Natural killer cell (primary cell): ENCODE measurements at regions not wholly inside any gene's neighbourhood (a gene's known extent, or its start where the extent isn't known, plus 50 kb on each side); places are given as distances from the start of the nearest gene placed in this dataset.

Source experiments
- ATAC-seq, 3 donors: fragments of 150-1000 bp in 2 of 3; fragments of 200-7000 bp in 1 of 3; cut with Tn5 transposase; 1 replicate in 1 of 3; 2 replicates in 2 of 3; pipeline ENCODE4 v1.10.0; 2021; ENCODE audit warnings: mild to moderate bottlenecking in 2 of 3, moderate library complexity in 2 of 3
- DNase-seq, 2 donors: peaks; one replicate each; pipeline versions ENCODE4 v3.0.0 to v3.0.0-alpha.2; 2013 to 2021; ENCODE audit warnings: mixed read lengths in 1 of 2
- H3K27ac ChIP-seq: one replicate; pipeline ENCODE4 v1.5.1; 2013; ENCODE audit warnings: mild to moderate bottlenecking, low read length
- H3K27me3 ChIP-seq: one replicate; pipeline ENCODE4 v1.6.1; 2013; ENCODE audit warnings: low read length; ENCODE audit not compliant: control insufficient read depth, insufficient read depth
- H3K36me3 ChIP-seq: one replicate; pipeline ENCODE4 v1.6.1; 2013; ENCODE audit warnings: low read length; ENCODE audit not compliant: control insufficient read depth, insufficient read depth
- H3K4me1 ChIP-seq: one replicate; pipeline ENCODE4 v1.6.1; 2013; ENCODE audit warnings: low read length; ENCODE audit not compliant: control insufficient read depth, insufficient read depth
- H3K4me3 ChIP-seq: one replicate; pipeline ENCODE4 v1.5.1; 2013; ENCODE audit warnings: low read length
- H3K9me3 ChIP-seq: one replicate; pipeline ENCODE4 v1.6.1; 2013; ENCODE audit warnings: low read length; ENCODE audit not compliant: control insufficient read depth, insufficient read depth
- H3K27ac Mint-ChIP-seq, 2 donors: one replicate each; pipeline ENCODE4 v1.8.0; 2022; ENCODE audit warnings: mild to moderate bottlenecking in 2 of 2, mixed read lengths in 2 of 2, moderate library complexity in 1 of 2
- H3K27me3 Mint-ChIP-seq, 2 donors: one replicate each; pipeline ENCODE4 v1.8.0; 2022; ENCODE audit warnings: low read depth in 2 of 2, mixed read lengths in 2 of 2
- H3K36me3 Mint-ChIP-seq: one replicate; pipeline ENCODE4 v1.8.0; 2022; ENCODE audit warnings: mixed read lengths
- H3K4me1 Mint-ChIP-seq, 2 donors: one replicate each; pipeline ENCODE4 v1.8.0; 2022; ENCODE audit warnings: mixed read lengths in 2 of 2
- H3K4me3 Mint-ChIP-seq: one replicate; pipeline ENCODE4 v1.8.0; 2022; ENCODE audit warnings: mild to moderate bottlenecking, moderate library complexity, mixed read lengths
- H3K9me3 Mint-ChIP-seq, 2 donors: one replicate each; pipeline ENCODE4 v1.8.0; 2022; ENCODE audit warnings: mixed read lengths in 2 of 2
- WGBS: methylation state at CpG from one replicate; pipeline ENCODE4 v1.1.7; 2013; ENCODE audit warnings: missing lambda C conversion rate; ENCODE audit not compliant: insufficient coverage; 5-methylcytosine and 5-hydroxymethylcytosine counted together
- intact Hi-C: fragments of 100-400 bp; cut with micrococcal nuclease; formaldehyde crosslinking; loops from one replicate; pipeline ENCODE4 v1.14.2; 2022
- TF ChIP-seq, protein P1 (sequence below): fragments of 200-600 bp; IDR thresholded peaks from one replicate; pipeline ENCODE4 v1.8.0; 2022; ENCODE audit warnings: antibody characterized with exemption

DNA sequence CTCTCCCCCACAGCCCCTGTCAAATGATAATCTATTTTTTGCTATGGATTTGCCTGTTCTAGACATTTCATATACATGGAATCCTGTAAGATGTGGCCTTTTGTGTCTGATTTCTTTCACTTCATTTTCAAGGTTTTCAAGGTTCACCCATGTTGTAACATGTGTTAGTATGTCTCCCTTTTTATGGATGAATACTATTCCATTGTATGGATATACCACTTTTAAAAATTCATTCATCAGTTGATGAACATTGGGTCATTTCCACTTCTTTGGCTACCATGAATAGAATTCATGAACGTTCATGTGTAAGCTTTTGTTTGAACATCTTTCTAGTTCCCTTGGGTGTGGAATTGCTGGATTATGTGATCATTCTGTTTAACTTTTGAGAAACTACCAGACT is 94.7 kb upstream of the ZNF366 start:
- TF ChIP-seq, protein P1, sequence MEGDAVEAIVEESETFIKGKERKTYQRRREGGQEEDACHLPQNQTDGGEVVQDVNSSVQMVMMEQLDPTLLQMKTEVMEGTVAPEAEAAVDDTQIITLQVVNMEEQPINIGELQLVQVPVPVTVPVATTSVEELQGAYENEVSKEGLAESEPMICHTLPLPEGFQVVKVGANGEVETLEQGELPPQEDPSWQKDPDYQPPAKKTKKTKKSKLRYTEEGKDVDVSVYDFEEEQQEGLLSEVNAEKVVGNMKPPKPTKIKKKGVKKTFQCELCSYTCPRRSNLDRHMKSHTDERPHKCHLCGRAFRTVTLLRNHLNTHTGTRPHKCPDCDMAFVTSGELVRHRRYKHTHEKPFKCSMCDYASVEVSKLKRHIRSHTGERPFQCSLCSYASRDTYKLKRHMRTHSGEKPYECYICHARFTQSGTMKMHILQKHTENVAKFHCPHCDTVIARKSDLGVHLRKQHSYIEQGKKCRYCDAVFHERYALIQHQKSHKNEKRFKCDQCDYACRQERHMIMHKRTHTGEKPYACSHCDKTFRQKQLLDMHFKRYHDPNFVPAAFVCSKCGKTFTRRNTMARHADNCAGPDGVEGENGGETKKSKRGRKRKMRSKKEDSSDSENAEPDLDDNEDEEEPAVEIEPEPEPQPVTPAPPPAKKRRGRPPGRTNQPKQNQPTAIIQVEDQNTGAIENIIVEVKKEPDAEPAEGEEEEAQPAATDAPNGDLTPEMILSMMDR, result no peak
- 80% methylated on average over 1 of the region's 1 CpG for WGBS
- no peak overlapping the region for H3K27ac Mint-ChIP-seq
- H3K4me3 Mint-ChIP-seq, result no peak overlapping the region
- no peaks in the 10 kb centered on the region for H3K9me3 Mint-ChIP-seq
- ATAC-seq (no peak), DNase-seq (no peak)
- H3K36me3 Mint-ChIP-seq, result no peaks in the 10 kb centered on the region
- H3K27me3 Mint-ChIP-seq, result peaks cover 0 to 6% of the 10 kb centered on the region in 2 donors
- peaks cover 6 to 9% of the 10 kb centered on the region in 2 donors for H3K4me1 Mint-ChIP-seq
- Histone ChIP-seq H3K27ac (no peak overlapping the region), H3K36me3 (no peaks in the 10 kb centered on the region), H3K9me3 (no peaks in the 10 kb centered on the region), H3K4me1 (no peaks in the 10 kb centered on the region), H3K4me3 (no peak overlapping the region), H3K27me3 (no peaks in the 10 kb centered on the region)
- intact Hi-C loops, result no loop called here

DNA sequence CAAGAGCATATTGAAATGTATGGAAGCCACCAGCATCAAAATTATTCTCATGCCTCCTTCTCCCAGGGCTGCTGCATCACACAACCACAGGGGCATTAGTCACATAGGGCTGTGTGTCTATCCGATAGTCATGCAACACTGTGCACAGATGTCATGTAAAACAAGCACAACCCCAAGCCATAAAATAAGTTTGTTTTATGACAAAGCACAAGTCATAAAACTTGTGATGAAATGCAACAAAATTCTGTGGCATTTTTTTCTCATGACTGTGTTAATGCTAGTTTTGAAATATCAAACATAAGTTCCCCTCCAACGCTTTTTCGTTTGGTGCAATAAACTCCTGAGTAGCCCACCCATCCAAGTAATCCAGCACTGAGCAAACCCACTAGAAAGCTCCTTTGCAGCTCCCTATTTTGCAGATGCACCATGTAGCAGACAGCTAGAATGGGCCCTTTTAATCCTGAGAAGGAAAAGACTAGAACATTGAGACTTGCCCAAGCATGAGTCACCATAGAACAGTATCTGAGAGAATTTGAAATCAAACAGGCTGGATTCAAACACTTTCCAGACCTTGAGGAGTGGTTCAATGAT is 93.3 kb upstream of the ZNF366 start:
- TF ChIP-seq, protein P1, result no peak
- intact Hi-C loops, result no loop called here
- Mint-ChIP-seq H3K27me3 (peaks cover 0 to 2% of the 10 kb centered on the region in 2 donors), H3K36me3 (no peaks in the 10 kb centered on the region), H3K27ac (no peak overlapping the region), H3K4me3 (no peak overlapping the region), H3K4me1 (peaks cover 6 to 9% of the 10 kb centered on the region in 2 donors), H3K9me3 (no peaks in the 10 kb centered on the region)
- Histone ChIP-seq H3K36me3 (no peaks in the 10 kb centered on the region), H3K4me1 (no peaks in the 10 kb centered on the region), H3K27me3 (no peaks in the 10 kb centered on the region), H3K9me3 (no peaks in the 10 kb centered on the region), H3K27ac (no peak overlapping the region), H3K4me3 (no peak overlapping the region)
- 91% methylated on average over 3 of the region's 3 CpGs for WGBS
- no peak for ATAC-seq
- DNase-seq, result no peak

DNA sequence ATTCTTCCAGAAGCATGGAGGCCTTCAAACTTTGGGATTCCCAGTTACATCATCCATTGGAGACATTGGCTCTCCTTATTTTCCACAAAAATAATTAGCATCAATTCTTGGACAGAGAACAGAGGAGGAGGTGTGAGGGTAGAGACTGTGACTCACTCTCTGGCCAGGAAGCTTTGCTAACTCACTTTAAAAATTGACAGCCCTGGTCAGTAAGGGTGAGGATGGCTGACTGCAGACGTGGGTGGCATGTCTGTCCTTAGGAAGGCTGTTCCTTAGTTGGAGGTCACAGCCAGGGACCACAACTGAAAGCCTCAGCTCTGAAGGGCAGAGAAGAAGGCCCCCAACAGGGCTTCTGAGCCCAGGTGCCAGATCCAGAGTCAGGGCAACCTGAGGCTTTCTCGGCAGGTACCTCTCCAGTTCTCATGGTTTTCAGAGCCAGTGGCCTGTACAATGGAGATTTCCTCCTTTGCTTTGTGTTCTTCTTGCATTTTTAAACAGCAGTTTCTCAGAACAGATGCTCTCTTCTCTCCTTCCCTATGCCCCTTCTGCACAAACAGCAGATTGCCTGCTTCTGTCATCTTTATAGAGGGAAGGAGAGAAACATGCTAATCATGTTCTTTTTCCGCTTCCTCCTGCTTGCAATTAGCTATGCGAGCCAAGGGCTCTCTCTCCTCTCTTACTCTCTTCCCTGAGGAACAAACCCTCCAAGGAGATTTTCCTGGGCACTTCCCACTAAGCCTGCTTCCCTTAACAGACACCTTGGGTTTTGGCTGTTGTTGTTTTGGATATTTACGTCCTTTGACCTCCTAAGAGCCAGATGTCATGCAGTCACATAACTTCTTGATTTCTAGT is 92.5 kb upstream of the ZNF366 start:
- H3K9me3 ChIP-seq, result no peaks in the 10 kb centered on the region
- no peak overlapping the region for H3K27ac ChIP-seq
- ATAC-seq (no peak), DNase-seq (no peak)
- H3K4me1 ChIP-seq, result no peaks in the 10 kb centered on the region
- H3K27me3 Mint-ChIP-seq, result peaks cover 0 to 2% of the 10 kb centered on the region in 2 donors
- no peaks in the 10 kb centered on the region for H3K9me3 Mint-ChIP-seq
- no peak overlapping the region for H3K4me3 ChIP-seq
- no peak overlapping the region for H3K4me3 Mint-ChIP-seq
- no peaks in the 10 kb centered on the region for H3K36me3 Mint-ChIP-seq
- no peak overlapping the region for H3K27ac Mint-ChIP-seq
- peaks cover 6 to 9% of the 10 kb centered on the region in 2 donors for H3K4me1 Mint-ChIP-seq
- TF ChIP-seq, protein P1, result no peak
- WGBS, result 93% methylated on average over 4 of the region's 5 CpGs
- H3K36me3 ChIP-seq, result no peaks in the 10 kb centered on the region
- H3K27me3 ChIP-seq, result no peaks in the 10 kb centered on the region
- intact Hi-C loops, result no loop called here
